Thyroid gland (tissue), 4 donors: ENCODE measurements at regions not wholly inside any gene's neighbourhood (a gene's known extent, or its start where the extent isn't known, plus 50 kb on each side); places are given as distances from the start of the nearest gene placed in this dataset.

ENCODE experiments used
- CTCF ChIP-seq, 6 experiments: fragments of 200-600 bp in 3 of 6; fragments of 450-650 bp in 3 of 6; sonication (generic) in 3 of 6; IDR thresholded peaks; one replicate each; pipeline ENCODE4 v1.5.1; 2016 to 2019; ENCODE audit warnings: antibody characterized with exemption in 6 of 6, mild to moderate bottlenecking in 2 of 6, inconsistent platforms in 1 of 6, moderate library complexity in 1 of 6
- POLR2A ChIP-seq, 2 donors: fragments of 450-650 bp; IDR thresholded peaks; one replicate each; pipeline ENCODE4 v1.6.1; 2017; ENCODE audit warnings: antibody characterized with exemption in 2 of 2, mild to moderate bottlenecking in 2 of 2, moderate library complexity in 1 of 2

DNA sequence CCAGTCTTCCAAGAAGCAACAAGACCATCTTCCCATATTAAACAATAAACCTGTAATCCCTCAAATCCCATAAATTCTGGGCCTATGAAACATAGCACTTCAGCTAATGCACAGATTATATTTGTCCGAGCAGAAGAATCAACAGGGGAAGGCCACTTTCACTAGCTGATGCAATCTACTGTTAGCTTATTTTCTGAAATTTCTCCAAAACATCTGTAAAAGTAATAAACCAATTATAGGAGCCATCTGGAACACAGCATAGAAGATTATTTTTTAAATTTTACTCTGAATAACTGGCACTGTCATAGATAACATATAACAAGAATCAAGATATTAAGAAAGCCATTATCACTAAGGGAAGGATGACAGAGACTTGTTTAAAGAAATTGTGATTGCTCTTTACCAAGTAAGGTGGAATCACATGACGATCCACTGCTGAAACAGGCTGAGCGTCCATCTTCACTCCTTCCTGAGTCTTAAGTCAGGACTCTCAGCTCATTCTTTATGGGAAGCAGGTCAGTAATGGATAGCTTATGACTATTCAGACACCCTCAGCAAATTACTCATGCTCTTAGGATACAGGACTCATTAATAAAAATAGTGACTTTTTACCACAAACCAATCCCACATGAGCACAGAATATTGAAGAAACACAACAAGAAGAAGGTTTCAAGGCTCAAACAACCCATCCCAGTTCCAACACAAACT lies 719.5 kb downstream of the XPNPEP1 start:
- TF ChIP-seq CTCF (IDR thresholded peaks at IDR 0.05) (no peak), POLR2A (IDR thresholded peaks at IDR 0.05) (no peak)
